AG09319 (cell line): ENCODE measurements at regions not wholly inside any gene's neighbourhood (a gene's known extent, or its start where the extent isn't known, plus 50 kb on each side); places are given as distances from the start of the nearest gene placed in this dataset.

Experiments used
- DNase-seq: peaks from one replicate; pipeline ENCODE4 v3.0.0-alpha.2; 2010; ENCODE audit warnings: low read depth; ENCODE audit errors: extremely low read depth
- CTCF ChIP-seq: IDR thresholded peaks from 2 replicates; pipeline ENCODE4 v1.5.1; 2011; ENCODE audit warnings: low read depth, mild to moderate bottlenecking, inconsistent platforms, low read length, moderate library complexity

GRCh38 chr3:110612045-110612444, 459.6 kb upstream of the NECTIN3 start:
- DNase-seq, result no peak
- TF ChIP-seq CTCF, result no peak

- no peak for DNase-seq
- TF ChIP-seq CTCF, result no peak
Measured at GRCh38 chr3:110614186-110614585, 457.4 kb upstream of the NECTIN3 start.

- DNase-seq, result no peak
- TF ChIP-seq CTCF, result no peak
Measured at GRCh38 chr3:110615454-110615853, 456.2 kb upstream of the NECTIN3 start.

GRCh38 chr3:110618512-110619226, 452.9 kb upstream of the NECTIN3 start:
- TF ChIP-seq CTCF, result no peak
- DNase-seq, result no peak

GRCh38 chr3:110620118-110620517, 451.5 kb upstream of the NECTIN3 start:
- no peak for DNase-seq
- no peak for TF ChIP-seq CTCF

GRCh38 chr3:110623571-110623970, 448.0 kb upstream of the NECTIN3 start:
- no peak for TF ChIP-seq CTCF
- no peak for DNase-seq

- no peak for DNase-seq
- no peak for TF ChIP-seq CTCF
Measured at GRCh38 chr3:110624576-110624975, 447.0 kb upstream of the NECTIN3 start.
